Bronchial epithelial cell (primary cell): ENCODE measurements at regions not wholly inside any gene's neighbourhood (a gene's known extent, or its start where the extent isn't known, plus 50 kb on each side); places are given as distances from the start of the nearest gene placed in this dataset.

ENCODE experiments used
- DNase-seq: peaks from one replicate; pipeline ENCODE4 v3.0.0-alpha.2; 2010; ENCODE audit warnings: low read depth
- FAIRE-seq: peaks from 2 replicates; lab custom pipeline; 2011; peaks lifted over from hg19 to GRCh38; lab: Jason Lieb, UNC
- H3K27me3 ChIP-seq: 2 replicates; pipeline ENCODE4 v1.5.1; 2011; ENCODE audit warnings: low read length; ENCODE audit not compliant: control insufficient read depth, insufficient read depth
- H3K36me3 ChIP-seq: 2 replicates; pipeline ENCODE4 v1.5.1; 2011; ENCODE audit warnings: low read length; ENCODE audit not compliant: control insufficient read depth, insufficient read depth
- H3K4me3 ChIP-seq: 2 replicates; pipeline ENCODE4 v1.5.1; 2011; ENCODE audit warnings: mild to moderate bottlenecking, low read depth, low read length, control low read depth
- TF ChIP-seq, protein P1 (sequence below): IDR thresholded peaks from 2 replicates; pipeline ENCODE4 v1.5.1; 2011; ENCODE audit warnings: mild to moderate bottlenecking, moderate library complexity, low read length, control low read depth, inconsistent platforms; ENCODE audit not compliant: insufficient read depth, severe bottlenecking

- TF ChIP-seq, protein P1, sequence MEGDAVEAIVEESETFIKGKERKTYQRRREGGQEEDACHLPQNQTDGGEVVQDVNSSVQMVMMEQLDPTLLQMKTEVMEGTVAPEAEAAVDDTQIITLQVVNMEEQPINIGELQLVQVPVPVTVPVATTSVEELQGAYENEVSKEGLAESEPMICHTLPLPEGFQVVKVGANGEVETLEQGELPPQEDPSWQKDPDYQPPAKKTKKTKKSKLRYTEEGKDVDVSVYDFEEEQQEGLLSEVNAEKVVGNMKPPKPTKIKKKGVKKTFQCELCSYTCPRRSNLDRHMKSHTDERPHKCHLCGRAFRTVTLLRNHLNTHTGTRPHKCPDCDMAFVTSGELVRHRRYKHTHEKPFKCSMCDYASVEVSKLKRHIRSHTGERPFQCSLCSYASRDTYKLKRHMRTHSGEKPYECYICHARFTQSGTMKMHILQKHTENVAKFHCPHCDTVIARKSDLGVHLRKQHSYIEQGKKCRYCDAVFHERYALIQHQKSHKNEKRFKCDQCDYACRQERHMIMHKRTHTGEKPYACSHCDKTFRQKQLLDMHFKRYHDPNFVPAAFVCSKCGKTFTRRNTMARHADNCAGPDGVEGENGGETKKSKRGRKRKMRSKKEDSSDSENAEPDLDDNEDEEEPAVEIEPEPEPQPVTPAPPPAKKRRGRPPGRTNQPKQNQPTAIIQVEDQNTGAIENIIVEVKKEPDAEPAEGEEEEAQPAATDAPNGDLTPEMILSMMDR, result no peak
- no peak for FAIRE-seq
- DNase-seq, result peak; percentile 2
These were observed 241.1 kb upstream of the ZNF507 start for GRCh38 chr19:32104153-32104849.

DNA sequence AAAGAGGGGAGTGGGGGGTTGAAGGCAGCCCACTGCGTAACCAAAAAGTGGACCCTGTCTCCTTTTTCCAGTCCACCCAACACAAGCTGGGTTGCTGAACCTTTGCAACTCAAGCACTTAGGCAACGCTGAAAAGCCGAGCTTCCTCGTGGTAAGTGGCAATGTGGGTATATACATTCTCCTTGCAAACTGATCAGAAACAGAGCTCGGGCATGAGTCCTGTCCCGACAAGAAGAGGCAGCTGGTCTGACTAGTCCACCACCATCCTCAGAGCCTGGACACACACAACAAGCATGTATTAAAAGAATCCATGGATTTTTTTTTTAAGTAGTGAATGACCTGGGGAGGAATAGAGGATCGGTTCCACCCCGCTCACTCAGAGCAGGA, 240.6 kb upstream of the ZNF507 start:
- DNase-seq (no peak), FAIRE-seq (no peak)
- Histone ChIP-seq H3K4me3 (no peak overlapping the region), H3K27me3 (no peaks in the 10 kb centered on the region), H3K36me3 (no peaks in the 10 kb centered on the region)
- TF ChIP-seq, protein P1, result no peak

More at GRCh38 chr19:32104153-32104849, 241.1 kb upstream of the ZNF507 start:
- Histone ChIP-seq H3K36me3 (no peaks in the 10 kb centered on the region), H3K4me3 (no peak overlapping the region), H3K27me3 (no peaks in the 10 kb centered on the region)

DNA sequence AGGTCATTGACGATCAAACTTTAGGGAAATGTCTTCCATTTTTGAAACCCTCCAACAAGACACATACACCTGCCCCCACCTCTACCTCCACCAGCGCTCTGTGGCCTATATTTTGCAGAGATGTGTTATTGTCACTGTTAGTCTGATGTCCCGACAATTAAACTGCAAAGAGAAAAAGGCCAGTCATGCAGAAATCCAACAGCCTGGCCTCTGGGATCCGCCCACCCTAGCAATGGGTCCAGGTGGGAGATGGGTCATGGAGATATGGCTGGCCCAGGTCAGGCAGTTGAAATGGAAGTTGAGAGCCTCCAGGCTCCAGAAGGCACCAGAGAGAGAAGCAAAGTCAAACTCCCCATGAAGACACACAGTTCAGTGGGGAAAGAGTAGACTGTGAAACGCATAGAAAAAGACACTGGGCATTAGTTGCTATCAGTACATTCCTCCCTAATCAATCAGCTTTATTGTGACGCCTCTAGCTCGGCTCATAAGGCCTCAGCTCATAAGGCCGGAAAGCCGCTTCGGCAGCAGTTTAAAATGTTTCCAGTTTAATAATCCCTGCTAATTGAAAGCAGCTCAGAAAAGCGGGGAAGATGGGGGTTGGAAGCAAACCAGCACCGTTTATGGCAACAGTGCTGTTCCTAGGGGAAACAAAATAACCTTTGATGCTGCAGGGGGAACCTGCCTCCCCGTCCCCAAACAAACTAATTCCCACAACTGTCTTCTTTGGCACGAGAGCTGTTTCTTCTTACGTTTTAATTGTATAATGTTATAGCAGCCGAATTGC, 239.7 kb upstream of the ZNF507 start:
- no peak for FAIRE-seq

DNA sequence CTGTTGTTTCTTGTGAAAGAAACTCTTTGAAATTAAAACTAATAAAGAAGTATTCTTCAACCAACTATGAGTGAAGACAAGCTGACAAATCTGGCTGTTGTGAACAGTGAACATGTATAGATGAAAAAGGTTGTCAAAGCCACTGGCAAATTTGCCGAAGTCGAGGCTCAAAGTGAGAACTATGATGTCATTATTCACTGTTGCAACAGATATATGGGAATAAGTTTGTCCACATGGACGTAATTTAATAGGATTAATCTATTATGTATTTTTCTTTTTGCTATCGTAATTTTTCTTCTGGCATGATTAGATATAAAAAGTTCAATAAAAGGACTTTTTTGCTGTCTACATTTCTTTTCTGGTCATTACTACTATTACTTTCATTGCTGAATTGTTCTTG, 223.2 kb upstream of the ZNF507 start:
- DNase-seq (no peak), FAIRE-seq (no peak)
- TF ChIP-seq, protein P1, result no peak
- H3K4me3 ChIP-seq, result no peak overlapping the region
- H3K27me3 ChIP-seq, result no peaks in the 10 kb centered on the region
- no peaks in the 10 kb centered on the region for H3K36me3 ChIP-seq

More for the DNA sequence above, 239.7 kb upstream of the ZNF507 start:
- no peak for DNase-seq
- Histone ChIP-seq H3K27me3 (no peaks in the 10 kb centered on the region), H3K36me3 (no peaks in the 10 kb centered on the region), H3K4me3 (no peak overlapping the region)
- TF ChIP-seq, protein P1, result no peak

DNA sequence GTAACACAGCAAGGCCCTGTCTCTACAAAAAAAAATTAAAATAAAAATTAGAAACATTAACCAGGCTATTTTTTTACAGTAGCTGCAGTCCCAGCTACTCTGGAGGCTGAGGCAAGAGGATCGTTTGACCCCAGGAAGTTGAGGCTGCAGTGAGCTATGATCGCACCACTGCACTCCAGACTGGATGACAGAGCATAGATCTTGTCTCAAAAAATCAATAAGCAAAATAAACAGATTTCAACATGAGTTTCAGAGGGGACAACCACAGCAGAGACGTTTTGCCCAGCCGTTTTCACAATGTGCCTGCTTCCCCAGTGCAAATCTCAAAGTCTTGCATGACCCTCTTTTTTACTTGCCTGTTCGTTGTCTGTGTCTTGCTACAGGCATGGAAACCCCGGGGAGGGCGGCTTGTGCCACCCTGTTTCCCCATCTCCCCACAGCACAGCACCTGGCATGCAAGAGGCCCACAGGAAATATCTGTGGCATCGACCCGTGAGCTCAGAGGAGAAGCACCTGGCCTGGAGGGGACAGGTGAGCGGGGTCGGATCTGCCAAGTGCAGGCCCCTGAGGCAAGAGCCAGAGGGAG, 222.0 kb upstream of the ZNF507 start:
- FAIRE-seq (no peak), DNase-seq (no peak)
- TF ChIP-seq, protein P1, result no peak
- no peak overlapping the region for H3K4me3 ChIP-seq
- H3K36me3 ChIP-seq, result no peaks in the 10 kb centered on the region
- no peaks in the 10 kb centered on the region for H3K27me3 ChIP-seq
